ENCODE measurements at regions not wholly inside any gene's neighbourhood (a gene's known extent, or its start where the extent isn't known, plus 50 kb on each side); places are given as distances from the start of the nearest gene placed in this dataset.

DNA sequence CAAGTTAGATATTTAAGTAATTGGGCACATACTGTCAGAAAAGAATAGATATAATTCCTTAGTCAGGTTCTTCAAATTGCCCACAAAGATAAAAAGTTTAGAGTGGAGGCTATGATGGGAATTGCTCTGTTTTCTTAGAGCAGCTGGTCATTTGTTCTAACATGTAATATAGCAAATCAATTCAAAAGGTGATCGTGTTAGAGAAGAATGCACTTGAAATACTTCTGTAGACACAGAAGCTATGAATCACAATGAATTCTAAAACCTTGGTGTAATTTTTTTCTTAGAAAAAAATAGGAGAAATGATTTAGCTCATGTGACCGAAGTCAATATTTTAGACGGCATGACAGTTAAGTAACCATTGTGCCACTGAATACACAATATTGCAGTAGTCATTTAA lies 918.1 kb upstream of the LRATD1 start:
- no peak for TF ChIP-seq POLR2A (IDR thresholded peaks at IDR 0.05)
- TF ChIP-seq, protein P1, sequence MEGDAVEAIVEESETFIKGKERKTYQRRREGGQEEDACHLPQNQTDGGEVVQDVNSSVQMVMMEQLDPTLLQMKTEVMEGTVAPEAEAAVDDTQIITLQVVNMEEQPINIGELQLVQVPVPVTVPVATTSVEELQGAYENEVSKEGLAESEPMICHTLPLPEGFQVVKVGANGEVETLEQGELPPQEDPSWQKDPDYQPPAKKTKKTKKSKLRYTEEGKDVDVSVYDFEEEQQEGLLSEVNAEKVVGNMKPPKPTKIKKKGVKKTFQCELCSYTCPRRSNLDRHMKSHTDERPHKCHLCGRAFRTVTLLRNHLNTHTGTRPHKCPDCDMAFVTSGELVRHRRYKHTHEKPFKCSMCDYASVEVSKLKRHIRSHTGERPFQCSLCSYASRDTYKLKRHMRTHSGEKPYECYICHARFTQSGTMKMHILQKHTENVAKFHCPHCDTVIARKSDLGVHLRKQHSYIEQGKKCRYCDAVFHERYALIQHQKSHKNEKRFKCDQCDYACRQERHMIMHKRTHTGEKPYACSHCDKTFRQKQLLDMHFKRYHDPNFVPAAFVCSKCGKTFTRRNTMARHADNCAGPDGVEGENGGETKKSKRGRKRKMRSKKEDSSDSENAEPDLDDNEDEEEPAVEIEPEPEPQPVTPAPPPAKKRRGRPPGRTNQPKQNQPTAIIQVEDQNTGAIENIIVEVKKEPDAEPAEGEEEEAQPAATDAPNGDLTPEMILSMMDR (IDR thresholded peaks at IDR 0.05), result no peak

Measured in tibial nerve (tissue), 3 donors.